ENCODE measurements at regions not wholly inside any gene's neighbourhood (a gene's known extent, or its start where the extent isn't known, plus 50 kb on each side); places are given as distances from the start of the nearest gene placed in this dataset.

GRCh38 chr18:1273469-1273868, 368.8 kb downstream of the ADCYAP1 start:
- no peak for DNase-seq (ENCODE audit: low read depth)
- H3K4me3 ChIP-seq (ENCODE audit: low read depth, low read length) = no peak overlapping the region
- TF ChIP-seq, protein P1, sequence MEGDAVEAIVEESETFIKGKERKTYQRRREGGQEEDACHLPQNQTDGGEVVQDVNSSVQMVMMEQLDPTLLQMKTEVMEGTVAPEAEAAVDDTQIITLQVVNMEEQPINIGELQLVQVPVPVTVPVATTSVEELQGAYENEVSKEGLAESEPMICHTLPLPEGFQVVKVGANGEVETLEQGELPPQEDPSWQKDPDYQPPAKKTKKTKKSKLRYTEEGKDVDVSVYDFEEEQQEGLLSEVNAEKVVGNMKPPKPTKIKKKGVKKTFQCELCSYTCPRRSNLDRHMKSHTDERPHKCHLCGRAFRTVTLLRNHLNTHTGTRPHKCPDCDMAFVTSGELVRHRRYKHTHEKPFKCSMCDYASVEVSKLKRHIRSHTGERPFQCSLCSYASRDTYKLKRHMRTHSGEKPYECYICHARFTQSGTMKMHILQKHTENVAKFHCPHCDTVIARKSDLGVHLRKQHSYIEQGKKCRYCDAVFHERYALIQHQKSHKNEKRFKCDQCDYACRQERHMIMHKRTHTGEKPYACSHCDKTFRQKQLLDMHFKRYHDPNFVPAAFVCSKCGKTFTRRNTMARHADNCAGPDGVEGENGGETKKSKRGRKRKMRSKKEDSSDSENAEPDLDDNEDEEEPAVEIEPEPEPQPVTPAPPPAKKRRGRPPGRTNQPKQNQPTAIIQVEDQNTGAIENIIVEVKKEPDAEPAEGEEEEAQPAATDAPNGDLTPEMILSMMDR (conservative IDR thresholded peaks at IDR 0.05; ENCODE audit: low read depth, low read length) = no peak

GRCh38 chr18:1292167-1292566, 387.5 kb downstream of the ADCYAP1 start:
- H3K4me3 ChIP-seq (ENCODE audit: low read depth, low read length) = no peak overlapping the region
- DNase-seq (ENCODE audit: low read depth) = no peak
- TF ChIP-seq, protein P1 (conservative IDR thresholded peaks at IDR 0.05; ENCODE audit: low read depth, low read length) = no peak

- H3K4me3 ChIP-seq (ENCODE audit: low read depth, low read length) = no peak overlapping the region
- DNase-seq (ENCODE audit: low read depth) = no peak
- TF ChIP-seq, protein P1 (conservative IDR thresholded peaks at IDR 0.05; ENCODE audit: low read depth, low read length) = no peak
Measured at GRCh38 chr18:1294229-1294628, 389.6 kb downstream of the ADCYAP1 start.

DNA sequence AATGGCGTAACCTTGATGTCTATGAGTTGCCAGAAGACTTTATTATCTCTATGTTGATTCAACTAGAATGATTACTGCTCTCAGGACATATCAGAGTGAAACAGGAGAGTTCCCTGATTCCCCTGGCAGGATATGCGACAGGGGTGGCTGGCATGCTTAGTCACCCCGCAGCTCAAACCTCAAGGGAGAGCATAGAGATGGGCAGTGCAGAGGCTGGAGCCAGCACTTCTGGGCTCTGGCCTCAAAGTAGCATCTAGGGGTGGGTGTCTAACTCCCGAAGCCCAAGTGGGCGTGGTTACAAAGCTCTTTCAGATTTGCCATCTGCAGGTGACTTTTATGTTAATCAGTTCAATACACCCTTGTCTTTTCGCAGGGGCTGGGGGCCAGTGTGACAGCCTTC, 391.6 kb downstream of the ADCYAP1 start:
- TF ChIP-seq, protein P1 (conservative IDR thresholded peaks at IDR 0.05; ENCODE audit: low read depth, low read length) = no peak
- DNase-seq (ENCODE audit: low read depth) = no peak
- H3K4me3 ChIP-seq (ENCODE audit: low read depth, low read length) = no peak overlapping the region

DNA sequence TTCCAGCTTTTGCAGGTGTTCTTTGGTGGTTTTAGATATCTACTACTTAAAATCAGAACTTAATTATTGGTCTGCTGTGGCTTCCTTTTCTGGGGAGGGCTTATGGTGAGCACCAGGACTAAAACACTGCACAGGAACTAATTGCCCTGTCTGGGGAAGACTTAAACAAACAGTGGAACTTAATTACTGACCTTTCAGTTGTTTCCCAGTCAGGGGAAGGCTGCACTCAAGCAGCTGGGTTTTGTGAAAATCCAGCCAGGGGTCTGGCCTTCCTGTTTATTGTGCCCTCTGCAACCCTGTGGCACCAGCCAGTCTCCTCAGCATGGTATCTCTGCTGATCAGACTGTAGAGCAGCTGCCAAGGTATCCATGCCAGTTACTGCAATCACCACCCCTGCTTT, 398.2 kb downstream of the ADCYAP1 start:
- H3K4me3 ChIP-seq (ENCODE audit: low read depth, low read length) = no peak overlapping the region
- TF ChIP-seq, protein P1 (conservative IDR thresholded peaks at IDR 0.05; ENCODE audit: low read depth, low read length) = no peak
- DNase-seq (ENCODE audit: low read depth) = no peak

DNA sequence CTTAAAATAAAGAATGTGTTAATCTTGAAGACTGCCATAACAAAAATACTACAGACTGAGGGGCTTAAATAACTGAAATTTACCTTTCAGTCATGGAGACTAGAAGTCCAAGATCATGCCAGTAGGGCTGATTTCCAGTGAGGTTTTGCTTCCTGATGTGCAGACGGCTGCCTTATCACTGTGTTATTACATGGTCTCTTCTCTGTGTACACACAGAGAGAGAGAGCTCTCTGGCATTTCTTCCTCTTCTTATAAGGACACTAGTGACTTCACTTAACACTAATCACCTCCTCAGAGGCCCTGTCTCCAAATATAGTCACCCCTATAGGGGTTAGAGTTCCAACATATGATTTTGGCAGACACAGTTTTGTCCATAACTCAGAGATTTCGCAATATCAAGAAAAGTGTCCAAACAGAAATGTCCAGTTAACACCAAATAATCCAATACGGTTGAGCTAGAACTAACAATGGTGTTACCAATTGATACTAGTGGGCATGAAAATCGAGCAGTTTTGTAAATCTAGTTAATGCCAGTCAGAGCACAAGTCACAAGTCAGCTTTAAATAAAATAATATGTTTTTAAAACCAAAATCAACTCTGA, 399.8 kb downstream of the ADCYAP1 start:
- no peak overlapping the region for H3K4me3 ChIP-seq (ENCODE audit: low read depth, low read length)
- DNase-seq (ENCODE audit: low read depth) = no peak
- TF ChIP-seq, protein P1 (conservative IDR thresholded peaks at IDR 0.05; ENCODE audit: low read depth, low read length) = no peak

DNA sequence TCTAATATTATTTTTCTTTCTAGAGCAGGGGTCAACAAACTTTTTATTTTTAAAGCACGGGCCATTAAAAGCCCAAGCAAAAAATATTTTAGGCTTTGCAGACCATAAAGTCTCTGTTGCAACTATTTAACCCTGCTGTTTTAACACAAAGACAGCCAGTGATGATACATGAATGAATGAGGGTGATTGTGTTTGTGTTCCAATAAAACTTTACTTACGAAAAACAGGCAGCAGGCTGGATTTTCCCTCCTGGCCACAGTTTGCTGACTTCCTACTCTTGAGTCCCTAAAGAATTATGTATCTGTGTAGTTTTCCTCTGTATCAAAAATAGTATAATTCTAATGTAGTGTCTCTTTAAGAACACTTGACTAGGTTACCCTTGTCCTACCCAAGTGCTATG, 402.0 kb downstream of the ADCYAP1 start:
- TF ChIP-seq, protein P1 (conservative IDR thresholded peaks at IDR 0.05; ENCODE audit: low read depth, low read length) = no peak
- H3K4me3 ChIP-seq (ENCODE audit: low read depth, low read length) = no peak overlapping the region

More for the DNA sequence above, 402.0 kb downstream of the ADCYAP1 start:
- DNase-seq (ENCODE audit: low read depth) = no peak

All from choroid plexus epithelial cell (primary cell).